Gastrocnemius medialis (tissue), 4 donors: ENCODE measurements at regions not wholly inside any gene's neighbourhood (a gene's known extent, or its start where the extent isn't known, plus 50 kb on each side); places are given as distances from the start of the nearest gene placed in this dataset.

Experiments used
- POLR2A ChIP-seq, 2 donors: fragments of 450-650 bp; IDR thresholded peaks; one replicate each; pipeline ENCODE4 v1.6.1; 2017; ENCODE audit warnings: antibody characterized with exemption in 2 of 2, mild to moderate bottlenecking in 2 of 2, moderate library complexity in 2 of 2
- TF ChIP-seq, protein P1 (sequence below), 5 experiments: fragments of 450-650 bp in 3 of 5; fragments of 200-600 bp in 2 of 5; sonication (generic) in 2 of 5; IDR thresholded peaks in 4 of 5; conservative IDR thresholded peaks in 1 of 5; 1 replicate in 4 of 5; 2 replicates in 1 of 5; pipeline ENCODE4 v1.5.1; 2016 to 2019; ENCODE audit warnings: antibody characterized with exemption in 5 of 5, mild to moderate bottlenecking in 3 of 5, moderate library complexity in 3 of 5

DNA sequence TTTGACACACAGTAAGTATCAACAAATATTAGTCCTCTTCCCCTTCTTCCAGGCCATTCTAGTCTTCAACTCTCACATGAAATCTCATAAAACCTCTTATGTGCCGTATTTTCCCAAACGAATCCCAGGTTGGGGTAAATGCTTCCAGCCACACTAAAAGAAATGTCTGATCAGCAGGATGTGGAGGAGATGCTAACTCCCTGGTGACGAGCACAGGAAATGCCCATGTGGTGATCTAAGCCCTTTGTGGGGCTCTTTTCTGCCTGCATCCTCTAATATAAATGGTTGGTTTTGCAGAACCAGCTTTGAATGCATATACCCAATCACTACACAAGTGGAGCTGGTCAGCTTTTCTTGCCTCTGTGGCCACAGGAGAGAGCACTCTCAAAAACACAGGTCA lies 498.2 kb upstream of the ERCC4 start:
- TF ChIP-seq, protein P1, sequence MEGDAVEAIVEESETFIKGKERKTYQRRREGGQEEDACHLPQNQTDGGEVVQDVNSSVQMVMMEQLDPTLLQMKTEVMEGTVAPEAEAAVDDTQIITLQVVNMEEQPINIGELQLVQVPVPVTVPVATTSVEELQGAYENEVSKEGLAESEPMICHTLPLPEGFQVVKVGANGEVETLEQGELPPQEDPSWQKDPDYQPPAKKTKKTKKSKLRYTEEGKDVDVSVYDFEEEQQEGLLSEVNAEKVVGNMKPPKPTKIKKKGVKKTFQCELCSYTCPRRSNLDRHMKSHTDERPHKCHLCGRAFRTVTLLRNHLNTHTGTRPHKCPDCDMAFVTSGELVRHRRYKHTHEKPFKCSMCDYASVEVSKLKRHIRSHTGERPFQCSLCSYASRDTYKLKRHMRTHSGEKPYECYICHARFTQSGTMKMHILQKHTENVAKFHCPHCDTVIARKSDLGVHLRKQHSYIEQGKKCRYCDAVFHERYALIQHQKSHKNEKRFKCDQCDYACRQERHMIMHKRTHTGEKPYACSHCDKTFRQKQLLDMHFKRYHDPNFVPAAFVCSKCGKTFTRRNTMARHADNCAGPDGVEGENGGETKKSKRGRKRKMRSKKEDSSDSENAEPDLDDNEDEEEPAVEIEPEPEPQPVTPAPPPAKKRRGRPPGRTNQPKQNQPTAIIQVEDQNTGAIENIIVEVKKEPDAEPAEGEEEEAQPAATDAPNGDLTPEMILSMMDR (IDR thresholded peaks at IDR 0.05 in 4 of 5, conservative IDR thresholded peaks at IDR 0.05 in 1 of 5) = no peak
- no peak for TF ChIP-seq POLR2A (IDR thresholded peaks at IDR 0.05)
